OCI-LY1 (cell line): ENCODE measurements at regions not wholly inside any gene's neighbourhood (a gene's known extent, or its start where the extent isn't known, plus 50 kb on each side); places are given as distances from the start of the nearest gene placed in this dataset.

Experiments
- CTCF ChIP-seq: fragments of 200-600 bp; sonication (generic), shearing (Covaris generic); IDR thresholded peaks from 2 replicates; pipeline ENCODE4 v1.5.1; 2017; ENCODE audit warnings: mild to moderate bottlenecking, antibody characterized with exemption, low read length, moderate library complexity, mixed read lengths
- EZH2 ChIP-seq: fragments of 200-600 bp; sonication (generic), shearing (Covaris generic); IDR thresholded peaks from 2 replicates; pipeline ENCODE4 v1.8.0; 2017; ENCODE audit warnings: borderline replicate concordance, mixed run types, mild to moderate bottlenecking, antibody characterized with exemption, low read length, moderate library complexity, mixed read lengths

- no peak for TF ChIP-seq CTCF
- TF ChIP-seq EZH2 = no peak
These were observed 482.8 kb upstream of the SULF2 start for GRCh38 chr20:48267860-48268633.
